NCI-H345 (cell line): ENCODE measurements at regions not wholly inside any gene's neighbourhood (a gene's known extent, or its start where the extent isn't known, plus 50 kb on each side); places are given as distances from the start of the nearest gene placed in this dataset.
"Not testable (repeated sequence)": the region's sequence is repeated elsewhere in the genome, so short reads cannot be mapped to it uniquely, and the experiment has no call there.

Experiments
- DNase-seq: peaks from one replicate; lab custom pipeline; 2025; lab: John Stamatoyannopoulos, UW

GRCh38 chr13:22893777-22894176 lies 287.0 kb upstream of the SGCG start:
- DNase-seq, result no peak

- DNase-seq, result no peak
Observed at GRCh38 chr13:22897571-22898314, 283.0 kb upstream of the SGCG start.

DNA sequence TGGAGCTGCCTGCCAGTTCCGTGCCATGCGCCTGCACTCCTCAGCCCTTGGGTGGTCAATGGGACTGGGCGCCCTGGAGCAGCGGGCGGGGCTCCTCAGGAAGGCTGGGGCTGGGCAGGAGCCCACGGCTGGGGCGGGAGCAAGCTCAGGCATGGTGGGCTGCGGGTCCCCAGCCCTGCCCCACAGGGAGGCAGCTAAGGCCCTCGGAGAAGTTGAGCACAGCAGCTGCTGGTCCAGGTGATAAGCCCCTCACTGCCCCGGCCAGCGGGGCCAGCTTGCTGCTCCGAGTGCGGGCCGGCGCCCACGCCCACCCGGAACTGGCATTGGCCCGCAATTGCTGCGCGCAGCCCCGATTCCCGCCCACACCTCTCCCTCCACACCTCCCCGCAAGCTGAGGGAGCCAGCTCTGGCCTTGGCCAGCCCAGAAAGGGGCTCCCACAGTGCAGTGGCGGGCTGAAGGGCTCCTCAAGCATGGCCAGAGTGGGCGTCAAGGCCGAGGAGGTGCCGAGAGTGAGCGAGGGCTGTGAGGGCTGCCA lies 280.3 kb upstream of the SGCG start:
- not testable (repeated sequence) for DNase-seq

GRCh38 chr13:22903301-22903700 lies 277.5 kb upstream of the SGCG start:
- no peak for DNase-seq

GRCh38 chr13:22903925-22904324 lies 276.9 kb upstream of the SGCG start:
- DNase-seq, result no peak

DNA sequence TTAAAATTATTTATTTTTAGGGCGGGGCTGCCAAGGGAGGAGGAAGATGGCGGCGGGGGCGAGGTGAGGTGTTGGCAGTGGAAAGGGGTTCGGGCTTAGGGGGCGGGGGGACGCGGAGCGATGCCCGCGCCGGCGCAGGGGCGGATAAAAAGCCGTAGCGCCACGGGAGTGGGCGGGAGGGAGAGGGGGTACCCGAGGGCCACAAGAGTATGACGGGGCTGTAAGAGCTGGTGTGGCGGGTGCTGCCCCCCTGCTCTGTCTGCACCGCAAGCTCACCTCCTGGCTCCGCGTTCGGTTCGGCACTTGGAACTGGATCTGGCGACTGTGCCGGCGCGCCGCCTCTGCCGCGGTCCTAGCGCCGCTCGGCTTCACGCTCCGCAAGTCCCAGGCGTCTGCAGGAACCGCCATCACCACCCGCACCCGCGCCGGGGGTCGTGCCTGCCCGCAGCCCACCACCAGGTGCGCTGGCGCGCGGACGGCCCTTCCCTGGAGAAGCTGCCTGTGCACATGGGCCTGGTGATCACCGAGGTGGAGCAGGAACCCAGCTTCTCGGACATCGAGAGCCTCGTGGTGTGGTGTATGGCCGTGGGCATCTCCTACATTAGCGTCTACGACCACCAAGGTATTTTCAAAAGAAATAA lies 265.2 kb upstream of the SGCG start:
- peak; percentile 62 for DNase-seq

DNA sequence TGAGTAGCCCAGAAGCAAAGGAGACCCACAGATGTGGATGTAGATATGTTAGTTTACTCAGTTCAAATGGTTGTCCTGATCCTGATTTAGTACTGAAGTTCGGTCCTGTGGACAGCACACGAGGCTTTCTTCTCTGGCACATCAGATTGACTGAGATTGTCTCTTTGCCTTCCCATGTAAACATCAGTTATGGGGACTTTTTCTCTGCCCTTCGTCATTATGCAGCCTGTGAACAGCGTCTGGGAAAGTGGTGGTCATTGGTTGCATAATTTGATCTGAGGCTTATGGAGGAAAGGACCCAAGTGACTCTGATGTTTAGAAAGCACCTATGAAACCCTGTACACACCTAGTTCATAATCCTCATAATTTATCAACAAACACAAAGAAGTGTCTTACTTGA lies 264.5 kb upstream of the SGCG start:
- not testable (repeated sequence) for DNase-seq

DNA sequence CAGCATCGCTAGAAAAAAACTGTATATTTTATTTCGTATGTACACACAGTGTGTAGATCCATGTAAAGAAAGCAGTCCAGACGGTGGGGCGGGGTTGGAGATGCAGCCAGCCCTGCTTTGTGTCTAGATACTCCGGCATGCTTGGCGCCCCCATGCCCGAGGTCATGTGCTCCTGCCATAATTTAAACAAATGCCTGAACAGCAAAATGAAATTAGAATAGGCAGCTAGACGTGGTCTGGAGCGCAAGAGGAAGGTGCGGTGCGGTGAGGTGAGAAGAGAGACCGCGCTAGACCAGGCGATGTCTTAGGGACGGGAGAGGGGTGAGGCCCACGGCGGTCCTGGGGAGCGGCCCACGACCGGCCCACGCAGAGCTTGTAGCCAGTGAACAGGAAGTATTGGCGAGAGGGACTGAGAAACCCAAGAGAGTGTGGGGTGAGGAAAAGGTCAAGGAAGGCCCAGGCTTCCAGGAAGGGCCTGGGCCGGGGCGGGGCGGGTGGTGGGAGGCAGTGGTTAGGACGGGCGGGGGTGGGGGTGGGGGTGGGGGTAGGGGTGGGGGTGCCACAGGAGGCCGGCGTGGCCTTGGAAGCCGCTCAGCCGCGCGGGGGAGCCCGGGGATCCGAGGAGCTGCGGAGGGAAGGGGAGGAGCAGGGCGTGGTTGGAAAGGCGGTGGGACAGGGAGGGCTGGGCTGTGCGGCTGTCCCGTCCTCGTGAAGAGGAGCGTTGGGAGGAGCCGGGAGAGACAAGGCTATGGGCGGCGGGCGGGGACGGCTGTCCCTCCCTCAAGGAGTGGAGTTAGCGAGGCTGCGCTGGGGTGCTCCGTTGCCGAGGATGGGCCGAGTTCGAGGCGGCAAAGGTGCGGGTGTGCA lies 254.7 kb upstream of the SGCG start:
- no peak for DNase-seq

DNA sequence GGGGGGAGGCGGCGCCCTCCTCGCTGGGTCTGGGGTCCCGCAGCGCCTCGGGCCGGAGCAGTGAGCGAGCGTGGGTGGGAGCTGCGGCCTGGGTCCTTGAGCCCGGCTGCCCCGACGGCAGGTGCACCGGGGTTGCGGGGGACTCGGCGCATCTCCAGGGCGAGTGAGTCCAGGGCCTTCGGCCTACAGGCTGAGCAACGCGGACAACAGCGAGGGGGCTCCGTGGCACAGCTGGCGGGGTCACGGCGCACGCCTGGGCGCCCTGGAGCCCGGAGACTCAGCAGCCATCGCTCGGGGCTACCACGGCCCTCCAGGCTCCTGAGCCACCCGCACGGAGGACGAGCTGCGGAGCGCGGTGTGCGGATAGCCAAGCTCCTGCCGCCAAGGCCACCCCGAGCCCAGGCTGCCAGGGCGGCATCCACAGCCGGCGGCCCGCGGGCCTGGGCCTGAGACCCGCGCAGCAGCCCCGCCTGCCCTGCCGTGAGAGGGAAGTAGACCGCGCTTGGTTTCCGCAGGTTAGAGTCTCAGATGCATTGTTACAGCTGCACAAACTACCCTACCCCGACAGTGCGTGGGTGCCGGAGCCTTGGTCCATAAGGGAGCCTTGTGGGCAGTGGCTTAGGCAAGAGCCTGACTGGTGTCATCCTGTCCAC lies 253.9 kb upstream of the SGCG start:
- DNase-seq, result no peak

DNA sequence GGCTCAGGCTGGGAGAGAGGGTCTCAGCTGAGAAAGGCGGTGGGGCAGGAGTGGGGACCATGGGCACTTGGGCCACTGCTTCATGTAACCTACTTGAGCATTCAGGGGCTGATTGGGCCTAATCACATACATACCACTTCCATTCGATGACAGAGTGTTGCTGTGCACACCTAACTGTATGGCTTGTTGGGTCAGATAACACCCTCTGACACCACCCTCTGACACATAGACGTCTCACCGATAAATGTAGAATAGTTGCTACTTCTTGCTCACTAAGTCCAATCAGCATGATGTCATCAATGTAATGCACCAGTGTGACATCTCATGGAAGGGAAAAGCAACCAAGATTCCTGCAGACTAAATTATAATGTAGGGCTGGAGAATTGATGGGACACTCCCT lies 252.9 kb upstream of the SGCG start:
- DNase-seq, result not testable (repeated sequence)

GRCh38 chr13:22929381-22930126 lies 251.2 kb upstream of the SGCG start:
- no peak for DNase-seq

- no peak for DNase-seq
Observed at GRCh38 chr13:22931576-22931975, 249.2 kb upstream of the SGCG start.

DNA sequence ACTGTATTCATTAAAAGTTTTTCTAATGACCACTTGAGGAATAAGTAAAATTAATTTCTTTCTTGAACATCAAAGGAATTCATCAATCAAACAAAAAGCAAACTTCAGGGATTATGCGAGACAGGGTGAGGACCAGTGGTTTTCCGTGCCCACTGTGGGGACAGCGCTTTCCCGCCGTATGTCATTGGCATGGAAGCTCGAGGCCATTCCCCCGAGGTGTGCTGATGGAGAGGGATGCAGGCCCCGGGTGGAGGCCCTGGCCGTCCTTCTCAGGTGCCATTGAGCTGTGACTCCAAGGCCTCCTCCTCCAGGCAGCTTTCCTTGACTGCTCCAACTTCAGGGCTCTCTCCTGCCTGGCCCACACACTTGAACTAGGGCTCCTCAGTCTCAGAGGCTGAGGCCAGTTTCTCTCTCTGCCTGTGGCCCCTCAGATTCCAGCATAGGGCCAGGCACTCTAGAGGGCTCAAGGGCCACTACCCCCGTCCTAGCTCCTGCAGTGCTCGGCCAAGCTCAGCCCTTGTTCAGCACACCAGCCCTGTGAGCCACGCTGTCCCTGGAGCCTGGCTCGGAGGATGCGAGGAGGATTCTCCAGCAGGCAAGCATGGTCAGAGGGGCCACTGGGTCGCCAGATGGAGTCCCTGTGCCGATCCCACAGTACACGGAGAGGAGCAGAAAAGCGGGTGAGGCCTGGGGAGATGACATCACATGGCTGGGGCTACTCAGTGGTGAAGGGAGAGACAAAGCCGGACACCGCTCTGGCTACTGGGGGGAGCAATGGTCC lies 248.0 kb upstream of the SGCG start:
- DNase-seq, result not testable (repeated sequence)

GRCh38 chr13:22933571-22934181 lies 247.1 kb upstream of the SGCG start:
- DNase-seq, result no peak

DNA sequence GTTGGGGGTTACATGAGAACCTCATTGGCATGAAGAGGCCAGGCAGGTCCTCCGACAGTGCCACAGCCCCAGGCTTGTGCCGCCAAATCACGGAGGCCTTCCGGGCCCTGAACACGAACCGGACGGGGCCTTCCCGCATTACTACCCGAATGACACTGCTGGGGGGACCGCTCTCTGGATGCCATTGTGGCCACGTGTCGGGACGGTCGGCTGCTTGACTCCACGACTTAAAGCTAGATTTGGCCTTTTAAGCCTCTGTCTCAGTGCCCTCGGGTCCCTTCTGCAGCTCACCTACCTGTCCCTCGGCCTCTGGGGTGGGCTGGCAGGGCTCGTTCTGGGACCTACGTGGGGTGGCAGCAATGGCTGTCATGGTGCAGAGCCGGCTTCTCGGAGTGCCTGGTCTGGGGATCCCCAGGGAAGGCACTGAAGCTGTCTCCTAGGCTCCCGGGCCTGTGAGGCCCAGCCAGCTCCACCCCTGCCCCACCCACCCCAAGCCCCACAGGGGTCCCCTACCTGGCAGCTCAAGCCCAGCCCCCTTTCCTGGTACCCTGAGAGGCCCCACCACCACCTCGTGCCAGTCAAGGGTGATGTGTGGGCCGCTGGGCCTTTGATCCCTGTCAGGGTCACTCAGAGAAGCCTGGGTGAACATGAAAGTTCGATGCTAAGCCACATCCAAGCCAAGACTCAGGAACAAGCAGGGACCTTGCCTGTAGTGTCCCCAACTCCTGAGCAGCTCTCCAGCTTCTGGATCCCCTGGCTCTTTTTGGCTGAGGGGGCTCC lies 245.8 kb upstream of the SGCG start:
- no peak for DNase-seq

- no peak for DNase-seq
Observed at GRCh38 chr13:22936228-22936627, 244.6 kb upstream of the SGCG start.

DNA sequence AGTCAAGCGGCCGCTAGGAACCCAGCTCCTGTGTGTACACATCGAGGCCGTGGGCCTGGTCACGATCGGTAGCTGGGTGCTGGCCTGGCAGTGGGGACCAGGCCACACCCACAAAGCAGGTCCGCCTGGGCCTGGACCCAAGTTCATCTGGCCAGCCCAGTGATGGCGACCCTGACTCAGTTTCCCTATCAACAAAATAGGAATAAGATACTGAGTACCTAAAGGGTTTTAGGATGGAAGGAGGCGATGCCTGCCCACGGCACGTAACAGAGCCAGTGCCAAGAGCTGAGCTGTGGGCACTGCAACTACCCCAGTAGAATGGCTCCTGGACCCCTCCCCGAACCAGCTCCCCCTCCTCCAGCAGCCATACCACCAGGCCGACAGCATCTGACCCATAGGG lies 243.5 kb upstream of the SGCG start:
- no peak for DNase-seq

DNA sequence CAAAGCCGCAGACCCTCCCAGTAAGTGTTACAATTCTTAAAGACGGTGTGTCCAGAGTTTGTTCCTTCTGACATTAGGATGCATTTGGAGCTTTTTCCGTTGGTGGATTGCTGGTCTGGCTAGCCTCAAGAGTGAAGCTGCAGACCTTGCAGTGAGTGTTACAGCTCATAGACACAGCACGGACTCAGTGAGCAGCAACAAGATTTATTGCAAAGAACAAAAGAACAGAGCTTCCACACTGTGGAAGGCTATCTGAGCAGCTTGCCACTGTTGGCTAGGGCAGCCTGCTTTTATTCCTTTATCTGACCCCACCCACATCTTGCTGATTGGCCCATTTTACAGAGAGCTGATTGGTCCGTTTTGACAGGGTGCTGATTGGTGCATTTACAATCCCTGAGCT lies 242.8 kb upstream of the SGCG start:
- DNase-seq, result no peak

- no peak for DNase-seq
Observed at GRCh38 chr13:22938576-22938975, 242.2 kb upstream of the SGCG start.
